HG02763 (cell line): ENCODE measurements at regions not wholly inside any gene's neighbourhood (a gene's known extent, or its start where the extent isn't known, plus 50 kb on each side); places are given as distances from the start of the nearest gene placed in this dataset.
A peak's percentile ranks its signal among the peaks of the same experiment; 100 is the strongest.
"Not testable (repeated sequence)": the region's sequence is repeated elsewhere in the genome, so short reads cannot be mapped to it uniquely, and the experiment has no call there.

Experiments used
- ATAC-seq: cut with Tn5 transposase; IDR thresholded peaks from one replicate; pipeline ENCODE4 v1.9.1; 2021; ENCODE audit warnings: mild to moderate bottlenecking, moderate library complexity; ENCODE audit not compliant: unreplicated experiment

DNA sequence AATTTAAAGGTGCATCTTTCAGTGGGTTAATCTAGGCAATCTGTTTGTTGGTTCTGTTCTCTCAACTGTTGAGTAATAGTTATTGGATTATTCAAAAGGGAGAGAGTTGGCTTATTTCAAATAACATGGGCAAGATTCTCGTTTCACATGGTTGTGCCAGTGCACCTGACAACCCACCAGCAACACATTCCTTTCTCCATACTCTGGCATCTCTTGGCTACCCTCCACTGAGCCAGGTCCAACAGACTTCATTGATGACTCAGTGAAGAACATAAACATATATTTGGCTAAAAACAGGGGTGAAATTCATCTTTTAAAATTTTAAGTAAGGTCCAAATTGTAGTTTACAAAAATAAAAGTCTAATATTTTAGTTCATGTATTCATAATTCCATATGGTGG is 967.2 kb downstream of the RPA4 start:
- no peak for ATAC-seq

DNA sequence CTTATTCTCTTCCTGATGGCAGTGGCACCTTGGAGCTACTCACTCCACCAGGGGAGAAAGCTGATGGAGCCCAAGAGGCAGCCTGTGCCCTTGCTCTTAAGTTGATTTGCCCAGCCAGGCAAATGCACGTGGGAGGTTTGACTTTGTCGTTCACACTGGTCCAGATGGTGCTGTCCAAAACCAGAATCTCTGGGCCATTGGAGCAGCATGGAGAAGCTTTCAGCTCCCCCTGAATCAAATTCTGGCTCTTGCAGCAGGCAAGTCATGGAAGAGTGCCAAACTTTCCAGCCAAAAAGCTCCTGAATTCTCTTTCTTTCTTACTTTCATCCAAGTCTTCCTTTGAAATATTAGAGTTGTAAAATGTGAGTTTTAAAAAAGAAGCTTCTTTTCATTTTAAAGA is 970.4 kb downstream of the RPA4 start:
- no peak for ATAC-seq

- no peak for ATAC-seq
Measured at GRCh38 chrX:97858592-97858991, 974.9 kb downstream of the RPA4 start.

DNA sequence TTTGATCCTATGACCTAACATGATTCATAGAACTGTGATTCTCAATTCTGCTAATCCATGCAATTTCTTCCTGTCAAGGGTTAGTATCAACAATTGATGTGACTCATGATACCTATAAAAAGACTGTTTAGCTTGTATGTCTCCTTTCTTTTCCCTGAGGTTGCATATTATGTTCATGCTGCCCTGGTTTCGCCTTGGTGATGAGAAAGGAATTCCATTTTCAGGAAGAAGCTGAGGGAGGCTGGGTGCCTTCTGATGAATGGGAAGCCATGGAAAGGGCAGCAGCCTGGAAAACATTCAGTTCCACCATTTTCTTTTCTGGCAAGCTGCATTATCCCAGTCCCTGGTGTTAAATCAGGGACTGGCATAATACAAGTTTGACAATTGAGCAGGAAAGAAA is 976.5 kb downstream of the RPA4 start:
- ATAC-seq, result no peak

DNA sequence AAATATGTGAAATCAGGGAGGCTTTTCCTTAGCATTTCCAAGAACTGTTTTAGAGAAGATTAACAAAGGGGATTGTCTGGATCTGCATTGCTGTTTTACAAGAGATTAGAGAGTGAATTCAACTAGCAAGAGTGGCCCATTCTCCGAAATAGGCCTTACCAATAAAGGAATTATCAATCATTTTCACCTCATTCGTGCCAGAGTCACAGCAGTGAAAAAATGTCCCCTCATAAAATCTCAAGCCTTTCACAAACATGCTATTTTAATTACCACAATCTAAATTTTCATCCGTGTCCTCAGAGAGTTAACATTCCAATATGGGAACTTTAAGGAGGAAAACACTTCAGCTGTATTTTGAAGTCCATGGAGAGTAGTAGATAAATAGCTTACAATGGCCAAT is 979.6 kb downstream of the RPA4 start:
- no peak for ATAC-seq

- ATAC-seq, result no peak
Measured at GRCh38 chrX:97867266-97867665, 983.6 kb downstream of the RPA4 start.

DNA sequence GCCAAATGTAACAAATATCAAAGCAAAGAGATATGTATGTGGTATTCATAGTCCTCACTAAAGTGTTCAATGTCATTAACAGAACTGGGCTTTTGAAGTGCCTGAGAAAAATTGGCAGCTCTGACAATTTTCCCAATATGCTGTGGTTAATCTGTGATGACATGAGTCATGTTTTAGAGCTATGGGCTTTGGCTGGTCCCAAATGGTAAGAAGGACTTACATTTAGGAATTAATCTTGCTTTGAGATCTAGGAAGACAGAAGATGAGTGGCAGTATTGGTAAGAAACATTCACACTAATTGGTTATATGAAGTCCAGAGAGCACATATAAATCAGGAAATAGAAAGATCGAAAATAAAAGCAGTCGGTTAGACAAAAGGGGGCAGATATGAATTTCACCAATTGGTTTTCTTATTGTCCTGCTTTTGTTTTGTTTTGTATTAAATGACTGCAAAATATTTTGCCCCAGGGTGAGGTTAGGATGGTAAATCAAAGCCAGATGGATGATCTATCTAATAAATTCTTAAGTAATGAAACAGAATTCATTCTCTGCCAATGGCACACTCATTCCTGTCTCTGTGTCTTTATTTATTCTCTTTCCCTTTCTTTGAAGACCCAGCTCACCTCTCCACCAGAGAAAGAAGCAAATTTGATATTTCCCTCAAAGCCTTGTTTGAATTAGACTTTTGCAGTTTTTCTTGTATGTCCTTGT is 993.1 kb downstream of the RPA4 start:
- ATAC-seq, result no peak

DNA sequence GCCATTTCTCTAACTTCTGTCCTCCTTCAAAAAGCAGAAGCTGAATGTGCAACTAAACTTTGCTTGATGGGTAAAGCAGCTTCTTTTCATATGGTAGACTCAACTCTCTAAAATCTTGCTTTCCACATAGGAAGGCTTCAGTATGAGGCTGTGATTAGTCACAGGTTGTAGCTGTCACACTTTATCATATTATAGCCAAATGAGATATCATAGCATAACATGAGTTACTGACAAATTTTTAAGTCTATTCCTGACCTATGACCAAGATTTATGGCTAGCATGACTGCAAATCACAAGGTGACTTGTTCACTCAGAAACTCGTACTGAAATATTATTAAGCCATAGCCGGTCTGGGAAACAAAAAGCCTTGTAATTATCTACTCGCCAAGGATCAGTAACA is 998.6 kb downstream of the RPA4 start:
- ATAC-seq, result no peak

DNA sequence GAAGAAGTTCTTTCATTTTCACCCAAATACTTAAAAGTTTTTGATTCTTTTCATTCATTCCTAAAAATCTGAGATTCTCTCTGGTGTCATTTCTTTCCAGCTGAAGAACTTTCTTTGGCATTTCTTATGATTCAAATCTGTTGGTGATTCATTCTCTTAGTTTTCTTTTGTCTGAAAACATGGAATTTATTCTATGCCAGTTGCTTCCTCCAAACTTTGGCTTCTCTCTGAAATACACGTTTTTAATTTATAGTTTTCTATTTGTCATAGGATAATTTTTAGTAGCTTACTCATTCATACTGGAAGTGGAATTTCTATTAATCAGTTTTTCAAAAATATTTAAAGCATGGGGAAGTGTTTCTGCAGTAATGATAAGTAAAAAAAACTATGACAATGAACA is 1012.0 kb downstream of the RPA4 start:
- no peak for ATAC-seq

- no peak for ATAC-seq
Measured at GRCh38 chrX:97897998-97898397, 1014.3 kb downstream of the RPA4 start.

- ATAC-seq, result no peak
Measured at GRCh38 chrX:97898798-97899197, 1015.1 kb downstream of the RPA4 start.

GRCh38 chrX:97907791-97908190 is 1024.1 kb downstream of the RPA4 start:
- ATAC-seq, result no peak

DNA sequence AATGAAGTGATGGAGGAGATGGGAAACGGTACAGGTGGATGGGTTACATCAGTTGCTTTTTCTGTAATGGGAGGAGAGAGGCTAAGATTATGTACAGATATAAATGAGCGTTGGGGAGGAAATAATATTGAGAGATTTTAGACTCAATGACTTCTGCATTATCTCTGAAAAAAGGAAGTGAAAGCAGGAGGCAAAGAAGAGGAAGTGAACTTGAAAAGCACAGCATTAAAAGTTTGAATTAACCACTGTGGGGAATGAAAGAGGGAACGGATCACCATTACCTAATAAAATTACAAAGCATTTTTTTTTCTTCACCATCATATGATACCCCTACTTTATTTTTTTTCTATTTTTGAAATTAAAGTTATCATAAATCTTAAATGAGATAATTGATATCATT is 1025.5 kb downstream of the RPA4 start:
- ATAC-seq, result peak; percentile 90

- ATAC-seq, result not testable (repeated sequence)
Measured at GRCh38 chrX:97915390-97915789, 1031.7 kb downstream of the RPA4 start.

GRCh38 chrX:97921223-97921622 is 1037.5 kb downstream of the RPA4 start:
- not testable (repeated sequence) for ATAC-seq

DNA sequence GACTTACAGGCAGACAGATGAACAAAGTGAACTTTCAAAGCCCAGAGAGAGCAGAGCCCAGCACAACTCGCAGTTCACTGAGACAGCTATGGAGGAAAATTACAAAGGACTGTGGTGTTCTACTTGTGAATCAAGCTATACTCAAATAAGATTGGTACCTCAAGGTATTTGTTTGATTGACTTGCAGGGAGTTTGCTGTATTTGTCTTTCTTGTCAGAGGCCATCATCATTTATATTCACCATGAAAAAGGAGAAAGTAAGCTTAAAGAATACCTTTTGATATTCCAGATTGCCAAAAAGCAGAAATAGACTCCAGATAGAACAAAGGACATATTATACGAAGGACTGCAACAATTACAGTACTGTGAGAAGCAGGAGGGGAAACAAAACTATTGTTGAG is 1047.9 kb downstream of the RPA4 start:
- no peak for ATAC-seq

- no peak for ATAC-seq
Measured at GRCh38 chrX:97936296-97936695, 1052.6 kb downstream of the RPA4 start.

GRCh38 chrX:97938706-97939105 is 1055.0 kb downstream of the RPA4 start:
- no peak for ATAC-seq

- ATAC-seq, result no peak
Measured at GRCh38 chrX:97968376-97969163, 1084.9 kb downstream of the RPA4 start.

DNA sequence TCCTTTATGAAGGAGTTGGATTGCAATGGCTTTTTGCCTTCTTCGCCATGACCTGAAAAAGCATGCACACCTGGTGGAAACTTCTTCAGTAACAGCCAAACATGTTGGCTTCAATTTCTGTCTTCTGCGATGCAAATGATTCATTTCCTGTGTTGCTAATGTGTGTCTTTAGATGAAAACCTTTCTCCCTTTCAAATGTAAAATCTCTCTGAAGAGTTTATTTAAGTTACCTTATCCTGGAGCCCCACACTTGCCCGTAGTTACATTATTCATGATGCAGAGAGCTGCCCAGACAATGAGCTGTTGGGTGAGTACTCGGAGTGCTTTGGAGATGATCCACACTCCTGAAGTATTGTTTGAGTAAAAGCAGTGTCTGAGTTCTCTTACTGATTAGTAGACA is 1100.9 kb downstream of the RPA4 start:
- no peak for ATAC-seq

DNA sequence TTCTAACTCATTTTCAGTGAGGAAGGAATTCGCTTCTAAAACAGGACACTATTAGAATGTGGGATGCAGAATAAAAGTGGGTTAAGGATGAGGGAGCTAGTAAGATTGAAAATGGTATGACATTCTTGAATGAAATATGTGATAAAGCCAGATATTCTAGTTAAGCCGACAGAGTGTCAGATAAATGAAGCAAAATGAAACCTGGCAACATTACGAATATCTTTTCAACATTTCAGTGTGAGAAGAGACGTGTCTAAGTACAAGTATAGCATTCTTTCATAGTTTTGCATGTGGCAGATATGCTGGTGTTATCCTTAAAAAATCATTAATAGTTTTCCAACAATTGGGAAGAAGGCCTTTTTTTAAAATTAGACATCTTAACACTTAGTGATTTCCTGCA is 1101.4 kb downstream of the RPA4 start:
- no peak for ATAC-seq

DNA sequence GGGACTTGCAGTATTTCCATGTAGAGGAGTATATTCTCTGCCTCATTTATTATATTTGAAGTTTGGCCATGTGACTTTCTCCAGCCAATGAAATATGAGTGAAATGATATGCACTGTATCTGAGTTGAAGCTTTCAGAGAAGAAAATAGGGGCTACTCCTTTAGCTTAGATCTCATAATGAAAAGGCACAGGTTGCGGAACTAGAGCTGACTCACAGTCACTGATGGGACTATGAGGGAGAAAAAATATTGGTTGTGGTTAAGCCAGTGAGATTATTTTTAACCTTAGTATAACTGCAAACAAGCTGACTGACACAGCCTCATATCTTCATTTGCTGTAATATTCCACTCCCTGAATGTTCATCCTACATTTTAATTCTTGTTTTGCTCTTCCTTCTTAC is 1104.3 kb downstream of the RPA4 start:
- ATAC-seq, result no peak

DNA sequence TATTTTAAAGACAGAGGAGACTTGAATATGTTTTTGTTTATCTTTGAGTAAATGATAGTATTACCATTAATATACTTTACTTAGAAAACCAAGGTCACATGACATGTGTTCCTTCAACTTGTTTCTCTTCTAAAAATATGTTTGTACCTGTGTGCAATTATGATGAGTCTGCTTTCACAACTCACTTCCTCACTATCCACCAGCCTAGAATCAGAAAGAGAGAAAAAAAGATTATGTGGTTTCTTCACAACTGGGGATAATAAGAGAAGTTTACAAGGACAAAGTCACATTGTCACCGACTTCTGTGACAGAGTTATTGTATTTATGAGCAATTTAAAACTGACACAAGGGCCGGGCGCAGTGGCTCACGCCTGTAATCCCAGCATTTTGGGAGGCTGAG is 1112.1 kb downstream of the RPA4 start:
- no peak for ATAC-seq
